ENCODE measurements at regions not wholly inside any gene's neighbourhood (a gene's known extent, or its start where the extent isn't known, plus 50 kb on each side); places are given as distances from the start of the nearest gene placed in this dataset.

GRCh38 chr4:35963974-35964515, 280.3 kb downstream of the ARAP2 start:
- Histone ChIP-seq H3K4me1 (ENCODE audit: insufficient read depth, insufficient read length) (no peaks in the 10 kb centered on the region), H3K9me3 (ENCODE audit: insufficient read depth, low read length) (no peaks in the 10 kb centered on the region), H3K9ac (ENCODE audit: insufficient read length, low read depth) (no peak overlapping the region), H3K27me3 (ENCODE audit: insufficient read depth, insufficient read length) (no peaks in the 10 kb centered on the region), H3K4me3 (ENCODE audit: insufficient read length, low read depth) (no peak overlapping the region), H3K36me3 (ENCODE audit: insufficient read depth, insufficient read length, low read length) (no peaks in the 10 kb centered on the region)
- DNase-seq (ENCODE audit: low read depth, low spot score): no peak
- TF ChIP-seq SUZ12 (IDR thresholded peaks at IDR 0.05; ENCODE audit: extremely low read depth, insufficient read depth, insufficient read length) (no peak), ZNF274 (IDR thresholded peaks at IDR 0.05; ENCODE audit: low read depth, low read length) (no peak), YY1 (IDR thresholded peaks at IDR 0.05; ENCODE audit: insufficient read depth, insufficient read length) (no peak)

- TF ChIP-seq YY1 (IDR thresholded peaks at IDR 0.05; ENCODE audit: insufficient read depth, insufficient read length) (no peak), SUZ12 (IDR thresholded peaks at IDR 0.05; ENCODE audit: extremely low read depth, insufficient read depth, insufficient read length) (no peak), ZNF274 (IDR thresholded peaks at IDR 0.05; ENCODE audit: low read depth, low read length) (no peak)
- no peak for DNase-seq (ENCODE audit: low read depth, low spot score)
- Histone ChIP-seq H3K9me3 (ENCODE audit: insufficient read depth, low read length) (no peaks in the 10 kb centered on the region), H3K9ac (ENCODE audit: insufficient read length, low read depth) (no peak overlapping the region), H3K4me1 (ENCODE audit: insufficient read depth, insufficient read length) (no peaks in the 10 kb centered on the region), H3K27me3 (ENCODE audit: insufficient read depth, insufficient read length) (no peaks in the 10 kb centered on the region), H3K4me3 (ENCODE audit: insufficient read length, low read depth) (no peak overlapping the region), H3K36me3 (ENCODE audit: insufficient read depth, insufficient read length, low read length) (no peaks in the 10 kb centered on the region)
These were observed 279.0 kb downstream of the ARAP2 start for GRCh38 chr4:35965300-35965699.

DNA sequence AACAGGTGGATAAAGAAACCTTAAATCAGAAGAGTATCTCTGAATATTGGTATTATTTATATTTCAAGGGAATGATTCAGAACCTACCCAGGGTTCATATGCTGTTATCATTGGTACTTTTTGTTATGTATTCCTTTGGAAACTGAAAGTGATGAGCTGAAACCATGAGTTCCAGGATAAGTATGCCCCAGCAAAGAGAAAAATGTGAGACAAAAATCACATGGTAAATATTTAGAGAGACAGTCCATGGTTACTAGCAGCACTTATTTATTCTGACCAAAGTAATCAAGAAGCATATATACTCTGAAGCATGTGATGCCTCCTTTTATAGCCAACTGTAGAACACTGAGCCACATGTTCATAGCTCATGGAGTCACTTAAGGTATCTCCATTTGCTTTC, 277.7 kb downstream of the ARAP2 start:
- no peak for DNase-seq (ENCODE audit: low read depth, low spot score)
- Histone ChIP-seq H3K4me1 (ENCODE audit: insufficient read depth, insufficient read length) (no peaks in the 10 kb centered on the region), H3K9ac (ENCODE audit: insufficient read length, low read depth) (no peak overlapping the region), H3K27me3 (ENCODE audit: insufficient read depth, insufficient read length) (no peaks in the 10 kb centered on the region), H3K4me3 (ENCODE audit: insufficient read length, low read depth) (no peak overlapping the region), H3K36me3 (ENCODE audit: insufficient read depth, insufficient read length, low read length) (no peaks in the 10 kb centered on the region), H3K9me3 (ENCODE audit: insufficient read depth, low read length) (no peaks in the 10 kb centered on the region)
- no peak for TF ChIP-seq YY1 (IDR thresholded peaks at IDR 0.05; ENCODE audit: insufficient read depth, insufficient read length)
- no peak for TF ChIP-seq ZNF274 (IDR thresholded peaks at IDR 0.05; ENCODE audit: low read depth, low read length)
- TF ChIP-seq SUZ12 (IDR thresholded peaks at IDR 0.05; ENCODE audit: extremely low read depth, insufficient read depth, insufficient read length): no peak

DNA sequence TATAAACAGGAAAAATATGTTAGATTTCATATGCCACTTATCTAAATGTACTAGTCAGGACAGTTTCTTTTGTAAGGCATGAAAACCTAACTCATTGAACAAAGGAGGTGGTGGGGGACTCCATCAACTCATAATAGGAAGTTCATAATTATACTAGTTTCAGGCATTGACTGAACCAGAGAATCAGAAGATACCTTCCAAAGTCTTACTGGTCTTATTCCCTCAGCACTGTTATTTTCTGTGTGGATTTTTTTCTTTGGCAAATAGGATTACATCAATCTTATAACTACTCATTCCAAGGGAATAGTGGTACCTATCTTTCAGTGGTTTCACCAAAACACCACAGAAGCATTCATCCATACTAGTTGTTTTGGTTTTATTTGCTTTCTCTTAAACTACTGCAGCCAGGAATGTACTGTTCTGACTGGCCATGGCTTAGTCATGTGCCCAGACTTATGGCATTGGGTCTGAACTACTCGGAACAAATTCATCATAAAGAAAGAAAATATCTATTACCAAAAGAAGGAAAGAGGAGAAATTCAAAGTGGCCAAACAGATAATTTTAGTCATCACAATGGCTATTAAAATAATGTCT, 273.9 kb downstream of the ARAP2 start:
- Histone ChIP-seq H3K9ac (ENCODE audit: insufficient read length, low read depth) (no peak overlapping the region), H3K9me3 (ENCODE audit: insufficient read depth, low read length) (no peaks in the 10 kb centered on the region), H3K4me3 (ENCODE audit: insufficient read length, low read depth) (no peak overlapping the region), H3K36me3 (ENCODE audit: insufficient read depth, insufficient read length, low read length) (no peaks in the 10 kb centered on the region), H3K27me3 (ENCODE audit: insufficient read depth, insufficient read length) (no peaks in the 10 kb centered on the region), H3K4me1 (ENCODE audit: insufficient read depth, insufficient read length) (no peaks in the 10 kb centered on the region)
- no peak for TF ChIP-seq YY1 (IDR thresholded peaks at IDR 0.05; ENCODE audit: insufficient read depth, insufficient read length)
- no peak for TF ChIP-seq SUZ12 (IDR thresholded peaks at IDR 0.05; ENCODE audit: extremely low read depth, insufficient read depth, insufficient read length)
- TF ChIP-seq ZNF274 (IDR thresholded peaks at IDR 0.05; ENCODE audit: low read depth, low read length): no peak
- DNase-seq (ENCODE audit: low read depth, low spot score): no peak

DNA sequence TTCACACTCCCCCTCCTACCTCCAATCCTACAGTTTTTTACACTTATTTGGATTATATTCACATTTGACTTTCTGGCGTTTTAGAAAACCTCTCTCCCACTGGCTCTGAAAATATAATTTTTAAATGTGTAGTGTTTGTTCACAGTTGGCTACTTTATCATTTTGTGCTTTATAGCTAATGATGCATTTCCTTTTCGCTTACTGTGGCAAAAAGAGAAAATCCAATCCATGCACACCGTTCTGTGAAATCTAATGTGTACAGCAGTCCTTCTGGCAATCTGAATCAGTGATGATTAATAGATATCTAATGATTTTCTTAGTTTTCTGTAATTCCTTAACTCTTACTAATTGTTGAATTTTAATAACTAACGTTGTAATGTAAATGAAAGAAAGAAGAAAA, 271.5 kb downstream of the ARAP2 start:
- H3K27me3 ChIP-seq (ENCODE audit: insufficient read depth, insufficient read length): no peaks in the 10 kb centered on the region
- no peak for TF ChIP-seq ZNF274 (IDR thresholded peaks at IDR 0.05; ENCODE audit: low read depth, low read length)
- TF ChIP-seq YY1 (IDR thresholded peaks at IDR 0.05; ENCODE audit: insufficient read depth, insufficient read length): no peak
- DNase-seq (ENCODE audit: low read depth, low spot score): no peak

DNA sequence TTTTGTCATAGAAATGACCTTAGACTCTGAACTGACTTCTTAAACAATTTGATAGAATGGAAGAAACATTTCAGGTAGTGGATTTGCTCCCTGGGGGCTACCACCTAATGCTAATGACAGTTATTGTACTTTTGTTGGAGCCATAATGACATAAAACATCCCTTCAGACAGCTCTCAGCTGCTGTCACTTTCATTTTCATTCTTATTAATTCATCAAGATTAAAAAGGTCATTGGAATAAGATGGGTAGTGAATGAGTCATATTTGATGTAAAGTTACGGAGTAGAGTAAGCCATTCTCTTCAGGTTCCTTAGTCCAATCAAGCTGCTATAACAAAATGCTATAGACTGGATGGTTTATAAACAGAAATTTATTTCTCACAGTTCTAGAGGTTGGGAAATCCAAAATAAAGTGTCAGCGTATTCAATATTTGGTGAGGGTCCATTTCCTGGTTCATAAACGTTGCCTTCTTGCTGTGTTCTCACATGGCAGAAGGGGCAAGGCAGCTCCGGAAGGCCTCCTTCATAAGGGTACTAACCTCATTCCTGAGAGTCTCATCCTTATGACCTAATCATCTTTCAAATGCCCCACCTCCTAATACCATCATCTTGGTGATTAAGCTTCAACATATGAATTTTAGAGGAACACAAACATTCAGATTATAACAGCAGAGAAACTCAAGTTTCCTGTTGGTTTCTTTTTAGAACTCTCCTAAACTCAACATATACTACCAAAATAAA, 268.5 kb downstream of the ARAP2 start:
- Histone ChIP-seq H3K9me3 (ENCODE audit: insufficient read depth, low read length) (no peaks in the 10 kb centered on the region), H3K36me3 (ENCODE audit: insufficient read depth, insufficient read length, low read length) (no peaks in the 10 kb centered on the region), H3K4me1 (ENCODE audit: insufficient read depth, insufficient read length) (no peaks in the 10 kb centered on the region), H3K9ac (ENCODE audit: insufficient read length, low read depth) (no peak overlapping the region), H3K27me3 (ENCODE audit: insufficient read depth, insufficient read length) (no peaks in the 10 kb centered on the region), H3K4me3 (ENCODE audit: insufficient read length, low read depth) (no peak overlapping the region)
- no peak for TF ChIP-seq SUZ12 (IDR thresholded peaks at IDR 0.05; ENCODE audit: extremely low read depth, insufficient read depth, insufficient read length)
- no peak for TF ChIP-seq YY1 (IDR thresholded peaks at IDR 0.05; ENCODE audit: insufficient read depth, insufficient read length)
- no peak for TF ChIP-seq ZNF274 (IDR thresholded peaks at IDR 0.05; ENCODE audit: low read depth, low read length)
- no peak for DNase-seq (ENCODE audit: low read depth, low spot score)

More for the DNA sequence above, 271.5 kb downstream of the ARAP2 start:
- H3K36me3 ChIP-seq (ENCODE audit: insufficient read depth, insufficient read length, low read length): no peaks in the 10 kb centered on the region
- H3K4me3 ChIP-seq (ENCODE audit: insufficient read length, low read depth): no peak overlapping the region
- no peaks in the 10 kb centered on the region for H3K4me1 ChIP-seq (ENCODE audit: insufficient read depth, insufficient read length)
- no peaks in the 10 kb centered on the region for H3K9me3 ChIP-seq (ENCODE audit: insufficient read depth, low read length)
- H3K9ac ChIP-seq (ENCODE audit: insufficient read length, low read depth): no peak overlapping the region

- Histone ChIP-seq H3K9me3 (ENCODE audit: insufficient read depth, low read length) (no peaks in the 10 kb centered on the region), H3K4me3 (ENCODE audit: insufficient read length, low read depth) (no peak overlapping the region), H3K4me1 (ENCODE audit: insufficient read depth, insufficient read length) (no peaks in the 10 kb centered on the region), H3K27me3 (ENCODE audit: insufficient read depth, insufficient read length) (no peaks in the 10 kb centered on the region), H3K9ac (ENCODE audit: insufficient read length, low read depth) (no peak overlapping the region), H3K36me3 (ENCODE audit: insufficient read depth, insufficient read length, low read length) (no peaks in the 10 kb centered on the region)
- DNase-seq (ENCODE audit: low read depth, low spot score): no peak
- TF ChIP-seq SUZ12 (IDR thresholded peaks at IDR 0.05; ENCODE audit: extremely low read depth, insufficient read depth, insufficient read length): no peak
- TF ChIP-seq YY1 (IDR thresholded peaks at IDR 0.05; ENCODE audit: insufficient read depth, insufficient read length): no peak
- TF ChIP-seq ZNF274 (IDR thresholded peaks at IDR 0.05; ENCODE audit: low read depth, low read length): no peak
These were observed 265.8 kb downstream of the ARAP2 start for GRCh38 chr4:35978551-35978950.

Measured in NT2/D1 (cell line).